Stimulated activated CD4-positive, alpha-beta T cell treated with anti-CD3 and anti-CD28 coated beads, Interleukin-15, amount 100 ng/mL, for 1 hour (primary cell): ENCODE measurements at regions not wholly inside any gene's neighbourhood (a gene's known extent, or its start where the extent isn't known, plus 50 kb on each side); places are given as distances from the start of the nearest gene placed in this dataset.

ENCODE experiments used
- DNase-seq, 2 donors: peaks; one replicate each; pipeline ENCODE4 v3.0.0-alpha.2; 2020; ENCODE audit warnings: low read depth in 1 of 2, low spot score in 1 of 2

DNA sequence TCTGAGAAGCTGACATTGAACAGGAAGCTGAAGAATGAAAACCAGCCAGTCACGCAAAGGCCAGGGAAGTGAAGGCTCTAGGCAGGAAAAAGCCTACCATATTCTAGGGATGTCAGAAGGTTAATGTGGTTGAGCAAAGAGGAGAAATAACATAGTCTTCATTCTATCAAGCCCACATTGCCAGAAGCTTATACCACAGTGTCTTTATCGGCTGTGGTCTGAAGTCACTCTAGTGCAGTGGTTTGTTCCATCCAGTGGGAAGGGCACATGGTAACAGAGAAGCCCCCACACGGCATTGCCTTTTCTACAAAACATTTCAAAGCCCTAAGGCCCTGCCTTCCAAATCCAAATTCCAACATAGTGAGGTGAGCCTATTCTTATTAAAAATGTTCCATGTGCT lies 311.3 kb downstream of the TNS1 start:
- DNase-seq: no peak

DNA sequence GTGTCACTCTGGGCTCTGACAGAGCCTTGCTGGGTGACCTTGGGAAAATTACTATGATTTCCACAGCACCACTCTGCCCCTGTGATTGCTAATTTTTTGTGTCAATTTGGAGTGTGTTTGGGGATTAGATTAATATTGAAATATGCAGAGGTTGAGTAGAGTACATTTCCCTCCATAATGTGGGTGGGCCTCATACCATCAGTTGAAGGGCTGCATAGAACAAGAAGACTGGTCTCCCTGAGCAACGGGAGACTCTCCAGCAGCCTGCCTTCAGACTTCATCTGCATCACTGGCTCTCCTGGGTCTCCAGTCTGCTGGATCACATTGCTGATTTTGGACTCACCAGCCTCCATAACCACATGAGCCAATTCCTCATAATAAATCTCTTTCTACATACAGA lies 313.7 kb downstream of the TNS1 start:
- DNase-seq: no peak

DNA sequence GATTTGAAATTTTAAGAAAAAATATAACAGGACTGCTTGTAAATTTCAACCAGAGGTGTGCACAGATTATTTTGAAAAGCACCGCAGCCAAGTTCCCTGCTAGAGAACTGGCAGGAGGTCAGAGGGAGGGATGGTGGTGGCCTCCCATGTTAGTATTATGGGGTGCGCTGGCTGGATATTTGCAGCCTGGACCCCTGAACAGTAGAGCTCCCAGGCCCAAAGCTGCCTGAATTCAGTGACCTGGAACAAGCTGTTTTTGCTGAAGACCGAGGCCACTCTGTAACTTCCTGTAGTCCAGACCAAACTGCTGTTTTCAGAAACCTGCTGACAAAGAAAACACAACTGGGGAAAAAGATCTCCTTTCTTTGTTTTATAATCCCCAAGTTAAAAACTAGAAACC lies 314.3 kb downstream of the TNS1 start:
- no peak for DNase-seq

DNA sequence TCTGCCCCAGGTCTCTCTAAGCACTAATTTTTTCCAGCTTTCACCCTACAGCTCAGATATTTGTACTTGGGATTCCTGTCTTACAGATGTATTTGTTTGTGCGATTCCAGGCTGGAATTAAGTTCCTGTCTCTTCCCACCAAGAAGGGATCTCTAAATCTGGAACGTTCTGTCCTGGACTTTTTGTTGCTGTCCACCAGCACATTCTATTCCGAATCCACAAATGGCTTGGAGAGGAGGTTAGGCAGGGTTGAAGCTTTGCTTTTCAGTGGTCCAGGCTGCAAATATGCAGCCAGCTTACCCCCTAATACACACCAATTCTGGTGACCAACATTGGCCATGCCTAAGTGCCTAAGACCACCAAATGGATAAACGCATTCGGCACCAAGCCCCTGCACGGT lies 315.0 kb downstream of the TNS1 start:
- no peak for DNase-seq

DNA sequence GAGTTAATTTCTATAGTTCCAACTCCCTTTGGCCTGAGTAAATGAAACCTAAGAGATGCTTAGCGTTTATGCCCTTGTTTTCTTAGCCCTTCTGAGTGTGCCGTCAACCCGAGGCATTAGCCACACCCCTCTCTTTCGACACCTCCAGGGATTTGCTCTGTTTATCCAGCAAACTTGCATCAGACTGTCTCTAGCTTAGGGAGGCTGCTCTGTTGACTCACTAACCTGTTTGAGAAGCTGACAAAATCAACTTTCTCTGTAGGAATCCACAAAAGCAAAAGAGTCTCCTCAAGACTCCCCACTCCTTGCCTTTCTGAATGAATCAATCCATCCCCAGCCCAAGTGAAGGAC lies 317.6 kb downstream of the TNS1 start:
- no peak for DNase-seq

DNA sequence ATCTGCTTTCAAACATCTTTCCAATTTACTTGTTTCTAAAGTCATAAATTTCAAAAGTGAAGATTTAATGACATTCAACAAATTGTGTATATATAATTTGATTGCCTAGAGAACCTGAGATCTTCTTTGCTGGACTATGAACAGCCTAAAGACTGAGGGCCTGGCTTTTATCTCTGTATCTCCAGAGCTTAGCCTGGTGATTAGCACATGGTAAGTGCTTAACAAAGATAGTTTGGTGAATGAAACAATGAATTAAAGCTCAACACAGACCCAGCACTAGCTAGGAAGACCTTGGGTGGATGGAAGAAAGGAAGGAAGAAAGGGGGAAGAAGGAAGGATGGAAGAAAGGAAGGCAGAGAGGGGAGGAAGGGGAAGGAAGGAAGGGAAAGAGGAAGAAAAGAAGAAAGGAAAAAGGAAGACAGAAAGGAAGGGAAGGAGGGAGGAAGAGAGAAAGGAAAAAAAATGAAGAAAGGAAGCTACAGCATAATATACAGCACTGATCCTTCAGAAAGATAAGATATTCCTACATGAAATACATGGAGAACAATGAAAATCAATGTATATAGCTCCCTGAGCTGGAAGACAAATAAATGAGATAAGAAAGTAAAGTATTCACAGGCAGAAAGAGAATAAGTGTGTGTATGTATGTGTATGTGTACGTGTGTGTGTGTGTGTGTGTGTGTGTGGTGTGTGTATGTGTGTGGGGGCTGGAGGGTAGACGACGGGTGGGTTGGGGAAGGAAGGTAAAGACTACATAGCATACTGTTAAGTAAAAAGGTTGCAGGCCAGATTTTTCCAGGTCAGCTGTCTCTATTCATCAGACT lies 318.2 kb downstream of the TNS1 start:
- DNase-seq: no peak

DNA sequence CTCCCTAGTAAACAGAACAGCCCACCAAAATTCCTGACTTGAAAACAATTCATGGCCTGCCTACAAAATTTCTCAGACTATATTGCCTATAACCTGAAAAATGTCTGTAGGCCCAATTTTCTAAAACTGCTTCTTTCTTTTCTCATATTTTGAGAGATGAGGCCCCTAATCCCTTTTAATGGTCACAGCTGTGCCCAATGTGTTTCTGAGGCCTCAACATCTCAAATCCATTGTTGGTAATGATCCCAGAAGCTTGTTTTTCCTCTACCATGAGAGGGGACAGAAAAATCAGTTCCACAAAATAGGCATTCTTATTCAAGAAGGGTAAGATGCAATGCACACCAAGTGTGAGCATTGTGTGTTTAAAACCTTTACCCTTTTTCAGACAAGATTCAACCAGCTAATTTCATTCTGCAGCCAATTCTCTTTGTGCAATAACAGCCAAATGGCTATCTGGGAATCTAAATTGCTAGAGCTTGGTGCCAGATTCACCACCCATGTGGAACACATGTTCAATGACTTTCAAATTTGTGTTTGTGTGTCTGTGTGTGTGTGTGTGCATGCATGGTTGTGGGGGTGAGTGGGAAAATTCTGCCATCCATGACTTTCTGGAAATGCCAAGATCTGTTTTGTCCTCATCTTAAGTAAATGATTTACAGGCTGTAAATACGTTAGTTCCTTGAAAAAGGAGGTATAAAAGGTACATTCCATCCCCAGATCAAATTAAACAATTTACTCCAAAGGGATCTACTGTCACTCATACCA lies 319.5 kb downstream of the TNS1 start:
- no peak for DNase-seq

DNA sequence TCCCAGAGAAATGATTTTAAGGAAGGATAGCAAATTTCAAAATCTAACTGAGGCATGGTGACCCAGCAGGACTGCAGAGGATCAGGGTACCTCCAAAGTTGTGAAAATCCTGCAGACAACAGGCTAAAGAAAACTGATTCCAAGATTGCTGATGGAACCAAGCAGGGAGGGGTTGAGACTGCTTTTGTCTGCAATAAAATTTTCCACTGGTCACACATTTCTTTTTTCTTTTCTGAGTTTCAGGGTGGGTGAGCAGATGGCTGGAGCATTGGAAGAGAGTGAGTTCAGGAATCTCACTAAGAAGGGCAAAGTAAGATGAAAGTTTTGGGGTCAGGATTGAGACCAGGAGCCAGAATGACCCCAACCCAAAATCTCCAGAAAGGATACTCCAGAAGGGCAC lies 321.0 kb downstream of the TNS1 start:
- no peak for DNase-seq

DNA sequence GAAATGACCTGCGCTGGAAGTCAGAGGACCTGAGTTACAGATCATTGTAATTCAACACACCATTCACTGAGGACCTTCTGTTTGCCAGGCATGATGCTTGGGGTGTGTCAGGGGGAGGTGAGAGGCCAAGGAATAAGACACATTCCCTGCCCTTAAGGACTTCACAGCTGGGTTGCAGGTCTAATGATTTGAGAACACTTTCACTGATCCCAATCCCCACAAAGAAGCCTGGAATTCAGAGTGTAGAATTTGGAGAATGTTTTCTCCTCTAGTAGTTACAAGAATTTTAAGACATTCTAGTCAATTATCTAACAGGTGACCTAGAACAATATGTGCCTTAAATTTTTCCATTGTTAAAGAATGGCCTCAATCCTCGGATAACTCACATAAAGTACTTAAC lies 322.4 kb downstream of the TNS1 start:
- DNase-seq: no peak

DNA sequence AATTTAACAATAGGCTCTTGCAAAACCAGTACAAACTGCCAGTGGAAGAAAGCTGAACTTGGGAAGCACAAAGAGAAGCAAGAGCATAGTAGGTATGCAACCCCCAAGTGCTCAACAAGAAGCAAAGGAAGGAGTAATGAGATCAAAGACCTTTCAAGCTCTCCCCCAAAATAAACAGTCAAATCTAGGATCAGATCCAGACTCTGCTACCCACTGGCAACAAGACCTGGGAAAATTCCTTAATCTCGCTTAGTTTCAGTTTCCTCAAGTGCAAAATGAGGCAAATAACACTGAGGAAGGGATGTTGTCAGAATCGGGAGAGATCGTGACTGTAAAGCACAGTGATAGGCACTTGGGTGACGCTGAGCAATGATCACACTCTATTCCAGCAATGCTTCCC lies 329.2 kb downstream of the TNS1 start:
- no peak for DNase-seq

DNA sequence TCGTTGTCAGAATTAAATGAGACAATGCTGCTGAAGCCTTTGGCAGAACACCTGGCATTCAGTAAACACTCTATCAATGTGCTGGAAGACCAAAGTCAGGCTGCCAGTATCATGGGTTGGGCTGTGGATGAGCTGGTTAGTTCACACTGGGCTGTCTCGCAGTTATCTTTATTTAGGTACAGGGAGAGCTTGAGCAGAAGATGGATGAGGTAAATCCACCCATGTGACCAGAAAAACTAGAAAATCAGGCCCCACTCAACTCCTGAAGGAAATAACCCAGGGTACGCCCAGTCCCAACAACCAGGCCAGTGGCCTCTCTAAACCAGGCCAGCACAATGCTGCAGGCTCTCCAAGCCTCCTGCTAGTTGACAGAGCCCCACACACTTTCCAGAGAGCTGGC lies 330.3 kb downstream of the TNS1 start:
- DNase-seq: no peak

DNA sequence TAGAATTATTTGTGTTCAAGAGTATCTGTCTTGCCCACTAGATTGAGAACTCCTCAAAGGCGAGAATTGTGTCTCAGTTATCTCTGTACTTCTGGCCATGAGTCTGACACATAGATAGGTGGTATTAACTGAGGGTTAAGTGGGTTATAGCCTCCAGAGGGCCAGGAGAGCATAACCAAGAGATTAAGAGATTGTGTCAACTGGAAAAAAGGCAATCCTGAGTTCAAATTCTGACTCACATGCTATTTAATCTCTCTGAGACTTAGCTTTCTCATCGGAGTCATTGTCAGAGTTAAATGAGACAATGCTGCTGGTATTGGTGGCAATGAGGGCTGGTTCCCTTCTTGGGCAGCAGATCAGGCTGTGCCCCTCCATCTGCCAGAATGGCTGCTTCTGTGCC lies 330.9 kb downstream of the TNS1 start:
- no peak for DNase-seq

DNA sequence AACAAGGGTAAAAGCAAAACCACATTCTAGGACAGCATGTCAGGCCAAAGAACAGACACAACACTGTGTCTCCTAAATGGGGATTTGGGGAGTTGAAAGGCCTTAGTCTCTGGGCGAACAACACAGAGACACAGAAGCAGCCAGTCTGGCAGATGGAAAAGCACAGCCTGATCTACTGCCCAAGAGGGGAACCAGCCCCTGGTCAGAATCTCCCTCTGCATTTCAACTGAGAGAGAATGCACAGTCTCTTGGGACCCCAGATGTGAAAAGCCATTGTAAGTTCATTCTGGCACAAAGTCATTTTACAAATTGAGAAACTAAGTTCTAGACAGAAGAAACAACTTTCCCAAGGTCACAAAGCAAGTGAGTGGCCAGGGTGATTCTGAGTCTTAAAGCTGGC lies 331.7 kb downstream of the TNS1 start:
- DNase-seq: no peak

DNA sequence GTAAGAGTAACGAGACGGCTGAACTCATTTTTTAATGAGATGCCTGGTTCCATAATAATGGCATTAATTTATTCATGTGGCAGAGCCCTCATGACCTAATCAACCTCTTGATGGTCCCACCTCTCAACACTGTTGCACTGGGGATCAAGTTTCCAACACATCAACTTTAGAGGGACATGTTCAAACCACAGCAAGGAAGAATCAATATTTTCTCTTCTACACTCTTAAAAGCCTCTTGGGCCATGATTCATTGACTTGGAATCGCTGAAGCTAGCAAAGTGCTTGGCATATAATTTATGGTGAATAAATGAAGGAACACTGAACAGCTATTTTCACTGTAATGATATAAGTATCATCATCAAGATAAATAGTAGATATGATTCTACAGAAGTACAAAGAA lies 333.0 kb downstream of the TNS1 start:
- no peak for DNase-seq

DNA sequence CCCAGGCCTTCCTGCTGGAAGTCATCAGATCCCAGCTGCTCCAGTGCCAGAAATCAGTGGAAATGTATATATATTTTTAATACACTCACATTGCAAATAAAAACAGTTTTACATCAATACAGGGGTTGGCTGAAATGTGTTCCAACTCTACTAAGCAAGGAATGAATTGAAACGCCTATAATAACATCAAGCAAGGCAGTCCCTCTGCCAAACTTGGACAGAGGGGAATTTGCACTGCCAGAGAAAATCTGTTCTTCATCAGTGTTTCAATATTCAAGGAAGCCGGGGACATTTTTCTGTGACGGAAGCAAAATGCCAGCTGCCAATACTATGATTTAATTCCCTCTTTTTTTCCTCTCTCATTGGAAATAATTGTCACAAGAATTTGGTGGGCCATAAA lies 335.3 kb downstream of the TNS1 start:
- DNase-seq: no peak

DNA sequence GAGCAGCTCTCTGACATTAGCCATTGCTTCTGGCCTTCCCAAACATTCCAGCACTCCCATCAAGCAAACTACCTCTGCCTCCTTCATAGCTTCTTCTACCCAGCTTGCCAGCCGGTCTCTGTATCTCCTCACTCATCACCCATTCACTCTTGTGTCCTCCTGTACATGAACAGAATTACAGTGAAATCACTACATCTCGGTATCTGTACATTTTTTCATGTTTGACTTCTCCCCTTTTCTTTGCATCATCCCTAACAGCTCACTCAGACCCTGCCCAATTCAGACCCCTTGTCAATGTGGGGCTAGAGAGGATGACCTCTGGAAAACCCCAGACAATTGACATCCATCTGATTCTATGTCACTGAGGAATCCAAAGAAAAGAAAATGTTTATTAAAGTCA lies 335.8 kb downstream of the TNS1 start:
- no peak for DNase-seq

DNA sequence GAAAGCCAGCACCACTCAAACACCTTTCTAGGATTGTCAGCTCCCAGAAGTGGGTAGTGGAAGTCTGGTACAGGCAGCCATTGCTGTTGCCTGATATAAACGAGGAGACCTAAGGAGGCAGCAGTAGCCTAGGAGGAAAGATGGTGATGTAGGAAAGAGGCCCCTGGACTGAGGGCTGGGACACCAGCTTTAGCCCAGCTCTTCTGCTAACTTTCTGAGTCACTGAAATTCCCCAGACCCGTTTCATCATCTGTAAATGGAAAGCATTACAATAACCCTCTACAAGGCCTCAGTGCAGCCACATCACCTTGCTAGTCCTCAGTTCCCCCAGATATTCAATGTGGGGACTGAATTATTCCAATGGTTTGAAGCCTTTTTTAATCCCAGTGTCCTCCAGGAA lies 336.5 kb downstream of the TNS1 start:
- no peak for DNase-seq

DNA sequence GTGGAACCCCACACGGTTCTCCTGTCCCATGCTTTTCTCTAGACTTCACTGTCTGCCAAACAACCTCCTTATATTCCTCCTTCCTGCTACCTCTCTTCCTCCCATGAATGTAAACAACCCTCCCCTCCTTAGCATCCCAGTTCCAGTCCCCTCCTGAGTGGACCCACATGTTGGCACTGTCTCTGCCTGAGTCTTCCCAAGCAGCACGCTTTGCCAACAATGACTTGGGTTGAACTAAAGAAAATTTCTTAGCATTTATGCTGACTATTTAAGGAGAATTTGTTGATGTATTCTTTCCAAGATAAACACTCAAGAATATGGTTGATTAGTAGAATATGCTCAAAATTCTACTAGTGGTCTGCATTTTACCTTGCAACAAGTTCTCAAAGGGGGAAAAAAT lies 338.0 kb downstream of the TNS1 start:
- DNase-seq: no peak

DNA sequence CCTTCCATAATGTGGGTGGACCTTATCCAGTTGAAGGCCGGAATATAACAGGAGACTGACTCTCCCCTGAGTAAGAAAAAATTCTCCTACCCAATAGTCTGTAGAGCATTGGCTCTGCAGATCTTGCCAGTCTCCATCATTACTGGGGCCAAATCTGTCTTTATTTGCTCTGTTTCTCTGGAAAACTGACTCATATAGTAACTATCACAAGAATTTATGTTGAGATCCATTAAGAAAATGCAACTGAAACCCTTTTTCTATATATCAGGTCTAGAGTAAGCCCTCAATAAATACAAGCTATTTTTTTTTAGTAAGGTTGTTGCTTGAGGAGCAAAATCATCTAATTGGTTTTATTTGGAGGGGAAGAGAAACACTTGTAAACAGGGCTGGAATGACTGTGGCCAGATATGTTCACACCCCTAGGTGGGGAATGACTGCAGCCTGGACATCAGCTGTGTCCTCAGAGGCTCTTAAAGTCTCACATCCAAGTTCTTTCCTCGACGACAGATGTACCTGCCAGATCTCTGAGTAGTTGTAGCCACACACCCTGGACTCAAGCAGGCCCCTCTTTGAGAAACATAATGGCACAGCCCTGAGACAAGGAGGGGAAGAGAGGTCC lies 339.7 kb downstream of the TNS1 start:
- no peak for DNase-seq

DNA sequence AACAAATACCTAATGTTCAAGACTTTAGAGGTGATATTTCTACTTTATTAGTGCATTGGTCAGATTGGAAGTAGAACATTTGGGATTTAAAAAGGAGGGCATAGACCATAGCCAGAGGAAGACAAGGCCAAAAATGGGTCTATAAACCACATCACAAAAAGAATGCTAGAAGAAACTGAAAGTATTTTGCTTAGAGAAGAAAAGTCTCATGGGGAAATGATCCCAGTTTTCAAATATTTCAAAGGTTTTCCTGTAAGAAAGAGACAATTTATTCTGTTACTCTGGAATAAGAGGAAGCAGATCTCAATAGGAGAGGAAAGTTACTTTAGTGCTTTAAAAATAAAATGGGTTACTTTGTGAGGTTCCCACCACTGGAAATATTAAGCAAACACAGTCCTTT lies 341.4 kb downstream of the TNS1 start:
- no peak for DNase-seq

DNA sequence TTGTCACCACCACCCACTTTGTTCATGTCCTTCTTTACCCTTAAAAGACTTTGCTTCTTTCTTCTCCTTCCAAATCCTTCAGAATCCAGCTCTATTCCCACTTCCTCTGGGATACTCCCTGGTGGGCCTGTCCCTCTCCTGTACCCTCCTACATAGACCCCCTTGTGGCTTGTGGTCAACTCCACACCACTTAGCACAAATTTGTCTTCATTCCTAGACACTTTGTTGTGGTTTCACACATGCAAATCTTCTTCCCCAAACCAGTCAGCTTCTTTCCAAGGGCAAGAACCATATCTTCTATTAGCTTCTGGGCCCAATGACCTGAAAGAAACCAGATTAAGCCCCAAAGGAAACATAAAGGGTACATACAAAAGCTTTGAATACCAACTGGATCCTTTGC lies 342.4 kb downstream of the TNS1 start:
- no peak for DNase-seq

DNA sequence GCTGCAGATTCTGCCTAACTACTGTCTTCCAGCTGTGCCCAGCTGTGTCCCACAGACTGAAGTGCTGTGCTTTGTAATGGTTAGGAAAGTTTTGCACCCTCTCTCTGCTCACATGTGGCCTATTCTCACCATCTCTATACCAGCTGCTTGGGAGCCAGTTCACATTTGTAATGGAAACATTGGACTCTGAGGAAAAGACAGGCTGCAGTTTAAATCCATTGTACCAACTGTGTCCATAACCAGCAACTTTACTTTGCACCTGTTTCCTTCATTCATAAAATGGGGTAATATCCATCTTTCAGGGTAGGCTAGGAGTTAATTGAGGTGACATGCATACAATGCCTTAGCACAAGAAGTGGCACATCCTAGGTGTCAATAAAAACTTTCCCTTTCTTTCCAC lies 344.0 kb downstream of the TNS1 start:
- no peak for DNase-seq

DNA sequence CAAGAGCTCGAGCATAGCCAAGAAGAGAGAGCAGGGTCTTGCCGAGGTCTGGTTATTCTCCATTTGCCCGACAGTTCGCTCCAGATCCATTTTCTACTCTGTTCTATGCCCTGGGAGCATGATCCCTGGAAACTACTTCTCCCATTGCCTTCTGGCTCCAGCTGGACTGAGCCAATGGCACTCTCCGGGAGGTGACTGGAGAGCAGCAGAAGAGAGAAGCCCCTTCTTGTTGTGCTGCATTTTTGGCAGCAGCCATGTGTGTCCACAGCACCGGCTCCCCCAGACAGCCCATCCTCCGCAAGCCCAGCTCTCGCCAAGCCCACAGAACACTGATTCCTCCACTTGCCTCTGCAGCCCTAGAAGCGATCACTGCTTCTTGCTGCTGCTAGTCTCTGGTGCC lies 345.5 kb downstream of the TNS1 start:
- DNase-seq: no peak
